BLaER1 treated with 17β-estradiol and CSF1 and Interleukin-3, amounts not matched to agents 10 nM and 100 nM (cell line): ENCODE measurements at regions not wholly inside any gene's neighbourhood (a gene's known extent, or its start where the extent isn't known, plus 50 kb on each side); places are given as distances from the start of the nearest gene placed in this dataset.

Source experiments
- H3K27ac ChIP-seq, 11 experiments: shearing (Covaris generic); formaldehyde crosslinking; 2 replicates each; pipeline ENCODE4 v1.8.1; 2022
- H3K27me3 ChIP-seq, 11 experiments: shearing (Covaris generic); formaldehyde crosslinking; 2 replicates each; pipeline ENCODE4 v1.8.1; 2022
- H3K36me3 ChIP-seq, 11 experiments: shearing (Covaris generic); formaldehyde crosslinking; 2 replicates each; pipeline ENCODE4 v1.8.1; 2022
- H3K4me1 ChIP-seq, 10 experiments: shearing (Covaris generic); formaldehyde crosslinking; 2 replicates each; pipeline ENCODE4 v1.8.1; 2022
- H3K4me2 ChIP-seq, 11 experiments: shearing (Covaris generic); formaldehyde crosslinking; 2 replicates each; pipeline ENCODE4 v1.8.1; 2022
- H3K4me3 ChIP-seq, 10 experiments: shearing (Covaris generic); formaldehyde crosslinking; 2 replicates each; pipeline ENCODE4 v1.8.1; 2022
- H3K9ac ChIP-seq, 11 experiments: shearing (Covaris generic); formaldehyde crosslinking; 2 replicates each; pipeline ENCODE4 v1.8.1; 2022
- H3K9me3 ChIP-seq, 11 experiments: shearing (Covaris generic); formaldehyde crosslinking; replicated peaks in 1 of 11; 2 replicates each; pipeline ENCODE4 v1.8.1; 2022
- H4K20me1 ChIP-seq, 11 experiments: shearing (Covaris generic); formaldehyde crosslinking; 2 replicates each; pipeline ENCODE4 v1.8.1; 2022
- Cebpa-rat ChIP-seq, 11 experiments: shearing (Covaris generic); IDR thresholded peaks; 2 replicates each; pipeline ENCODE4 v1.8.1; 2022

GRCh38 chr11:8328231-8328794 is 64.6 kb upstream of the LMO1 start:
- TF ChIP-seq Cebpa-rat (IDR thresholded peaks at IDR 0.05) = no peak
- no peaks in the 10 kb centered on the region for H3K36me3 ChIP-seq
- peak overlapping the region in 5 of 11 experiments; percentile 25 to 88 (median 76); a peak in 9 of 22 replicates for H3K27ac ChIP-seq
- H3K4me2 ChIP-seq = peak overlapping the region; percentile 73 to 90 (median 85)
- no peaks in the 10 kb centered on the region for H3K27me3 ChIP-seq
- no peak overlapping the region for H3K4me3 ChIP-seq
- H4K20me1 ChIP-seq = peaks cover 0 to 6% (median 0%) of the 10 kb centered on the region in 11 experiments; a peak in 1 of 22 replicates
- peak overlapping the region in 3 of 11 experiments; percentile 52 to 63 (median 62); a peak in 5 of 22 replicates for H3K9ac ChIP-seq
- no peaks in the 10 kb centered on the region for H3K9me3 ChIP-seq
- H3K4me1 ChIP-seq = peaks cover 53 to 72% (median 58%) of the 10 kb centered on the region in 10 experiments

GRCh38 chr11:8327761-8328192 is 64.1 kb upstream of the LMO1 start:
- Histone ChIP-seq H3K27ac (peak overlapping the region in 5 of 11 experiments; percentile 26 to 88 (median 76); a peak in 9 of 22 replicates), H3K4me2 (peak overlapping the region in 6 of 11 experiments; percentile 78 to 87 (median 85); a peak in 13 of 22 replicates), H3K4me3 (no peak overlapping the region)

GRCh38 chr11:8326337-8326736 is 62.7 kb upstream of the LMO1 start:
- H3K9me3 ChIP-seq = no peaks in the 10 kb centered on the region; a peak in 1 of 22 replicates
- H3K27ac ChIP-seq = no peak overlapping the region
- H3K9ac ChIP-seq = no peak overlapping the region
- H3K4me2 ChIP-seq = no peak overlapping the region
- no peaks in the 10 kb centered on the region for H3K27me3 ChIP-seq
- peaks cover 0 to 6% (median 0%) of the 10 kb centered on the region in 11 experiments; a peak in 1 of 22 replicates for H4K20me1 ChIP-seq
- peaks cover 33 to 52% (median 38%) of the 10 kb centered on the region in 10 experiments for H3K4me1 ChIP-seq
- no peak overlapping the region for H3K4me3 ChIP-seq
- TF ChIP-seq Cebpa-rat (IDR thresholded peaks at IDR 0.05) = no peak
- no peaks in the 10 kb centered on the region for H3K36me3 ChIP-seq

More at GRCh38 chr11:8327761-8328192, 64.1 kb upstream of the LMO1 start:
- peaks cover 48 to 66% (median 52%) of the 10 kb centered on the region in 10 experiments for H3K4me1 ChIP-seq
- peak overlapping the region in 3 of 11 experiments; percentile 52 to 63 (median 62); a peak in 5 of 22 replicates for H3K9ac ChIP-seq
- H4K20me1 ChIP-seq = peaks cover 0 to 6% (median 0%) of the 10 kb centered on the region in 11 experiments; a peak in 1 of 22 replicates
- TF ChIP-seq Cebpa-rat (IDR thresholded peaks at IDR 0.05) = no peak
- no peaks in the 10 kb centered on the region for H3K27me3 ChIP-seq
- no peaks in the 10 kb centered on the region for H3K36me3 ChIP-seq
- no peaks in the 10 kb centered on the region for H3K9me3 ChIP-seq

GRCh38 chr11:8325591-8326304 is 62.1 kb upstream of the LMO1 start:
- H3K4me3 ChIP-seq = no peak overlapping the region
- no peaks in the 10 kb centered on the region for H3K27me3 ChIP-seq
- no peaks in the 10 kb centered on the region for H3K36me3 ChIP-seq
- H3K9ac ChIP-seq = no peak overlapping the region
- H3K4me1 ChIP-seq = peaks cover 28 to 46% (median 32%) of the 10 kb centered on the region in 10 experiments
- H4K20me1 ChIP-seq = peaks cover 0 to 6% (median 0%) of the 10 kb centered on the region in 11 experiments; a peak in 1 of 22 replicates
- no peak overlapping the region for H3K27ac ChIP-seq
- no peak for TF ChIP-seq Cebpa-rat (IDR thresholded peaks at IDR 0.05)
- no peaks in the 10 kb centered on the region; a peak in 1 of 22 replicates for H3K9me3 ChIP-seq
- H3K4me2 ChIP-seq = no peak overlapping the region

GRCh38 chr11:8323161-8323935 is 59.7 kb upstream of the LMO1 start:
- H3K4me2 ChIP-seq = no peak overlapping the region
- no peak for TF ChIP-seq Cebpa-rat (IDR thresholded peaks at IDR 0.05)
- H3K9ac ChIP-seq = no peak overlapping the region
- H4K20me1 ChIP-seq = peaks cover 0 to 4% (median 0%) of the 10 kb centered on the region in 11 experiments; a peak in 1 of 22 replicates
- no peak overlapping the region for H3K27ac ChIP-seq
- no peaks in the 10 kb centered on the region; a peak in 1 of 22 replicates for H3K9me3 ChIP-seq
- H3K36me3 ChIP-seq = no peaks in the 10 kb centered on the region
- no peak overlapping the region for H3K4me3 ChIP-seq
- peaks cover 4 to 28% (median 8%) of the 10 kb centered on the region in 10 experiments for H3K4me1 ChIP-seq
- no peaks in the 10 kb centered on the region for H3K27me3 ChIP-seq

- H3K27ac ChIP-seq = no peak overlapping the region
- no peaks in the 10 kb centered on the region; a peak in 1 of 22 replicates for H3K9me3 ChIP-seq
- no peak overlapping the region for H3K4me3 ChIP-seq
- H3K4me2 ChIP-seq = no peak overlapping the region
- no peak overlapping the region for H3K9ac ChIP-seq
- TF ChIP-seq Cebpa-rat (IDR thresholded peaks at IDR 0.05) = no peak
- H4K20me1 ChIP-seq = no peaks in the 10 kb centered on the region
- peaks cover 0 to 13% (median 0%) of the 10 kb centered on the region in 10 experiments; a peak in 6 of 20 replicates for H3K4me1 ChIP-seq
- no peaks in the 10 kb centered on the region for H3K36me3 ChIP-seq
- no peaks in the 10 kb centered on the region for H3K27me3 ChIP-seq
Observed at GRCh38 chr11:8321876-8322275, 58.2 kb upstream of the LMO1 start.

GRCh38 chr11:8320076-8320475 is 56.4 kb upstream of the LMO1 start:
- H3K27me3 ChIP-seq = no peaks in the 10 kb centered on the region
- H3K4me2 ChIP-seq = peak overlapping the region in 2 of 11 experiments; percentile 1 to 36; a peak in 2 of 22 replicates
- TF ChIP-seq Cebpa-rat (IDR thresholded peaks at IDR 0.05) = no peak
- no peaks in the 10 kb centered on the region; a peak in 1 of 22 replicates for H3K9me3 ChIP-seq
- H4K20me1 ChIP-seq = no peaks in the 10 kb centered on the region
- no peak overlapping the region for H3K4me3 ChIP-seq
- H3K4me1 ChIP-seq = peaks cover 0 to 6% (median 0%) of the 10 kb centered on the region in 10 experiments; a peak in 4 of 20 replicates
- H3K9ac ChIP-seq = no peak overlapping the region
- no peak overlapping the region for H3K27ac ChIP-seq
- H3K36me3 ChIP-seq = no peaks in the 10 kb centered on the region

GRCh38 chr11:8318536-8318935 is 54.9 kb upstream of the LMO1 start:
- Histone ChIP-seq H4K20me1 (no peaks in the 10 kb centered on the region; a peak in 1 of 22 replicates), H3K4me1 (peaks cover 0 to 6% (median 0%) of the 10 kb centered on the region in 10 experiments; a peak in 3 of 20 replicates), H3K4me2 (no peak overlapping the region), H3K27me3 (no peaks in the 10 kb centered on the region), H3K4me3 (no peak overlapping the region), H3K9ac (no peak overlapping the region), H3K36me3 (no peaks in the 10 kb centered on the region), H3K27ac (no peak overlapping the region), H3K9me3 (no peaks in the 10 kb centered on the region; a peak in 1 of 22 replicates)
- TF ChIP-seq Cebpa-rat (IDR thresholded peaks at IDR 0.05) = no peak
